CD4-positive, CD25-positive, alpha-beta regulatory T cell (primary cell): ENCODE measurements at regions not wholly inside any gene's neighbourhood (a gene's known extent, or its start where the extent isn't known, plus 50 kb on each side); places are given as distances from the start of the nearest gene placed in this dataset.

Experiments used
- ATAC-seq, 2 donors: fragments of 150-1000 bp; cut with Tn5 transposase; one replicate each; pipeline ENCODE4 v1.10.0; 2021; ENCODE audit warnings: low read depth in 2 of 2, moderate number of reproducible peaks in 2 of 2, moderate library complexity in 1 of 2
- DNase-seq, 3 donors: peaks; one replicate each; pipeline versions ENCODE4 v3.0.0 to v3.0.0-alpha.2; 2012 to 2022; ENCODE audit warnings: mixed read lengths in 1 of 3
- H3K27ac ChIP-seq: one replicate; pipeline ENCODE4 v1.7.0; 2013; ENCODE audit warnings: mild to moderate bottlenecking, low read length; ENCODE audit not compliant: insufficient read depth, poor library complexity, severe bottlenecking
- H3K27me3 ChIP-seq: one replicate; pipeline ENCODE4 v1.7.0; 2013; ENCODE audit warnings: low read length; ENCODE audit not compliant: control insufficient read depth, insufficient read depth
- H3K36me3 ChIP-seq: one replicate; pipeline ENCODE4 v1.7.0; 2013; ENCODE audit warnings: mild to moderate bottlenecking, low read length, moderate library complexity; ENCODE audit not compliant: control insufficient read depth, insufficient read depth
- H3K4me1 ChIP-seq: 2 replicates; pipeline ENCODE4 v1.7.0; 2013; ENCODE audit warnings: mild to moderate bottlenecking, low read length; ENCODE audit not compliant: insufficient read depth, control insufficient read depth, poor library complexity, severe bottlenecking
- H3K4me3 ChIP-seq: one replicate; pipeline ENCODE4 v1.7.0; 2013; ENCODE audit warnings: low read depth, mild to moderate bottlenecking, low read length, moderate library complexity
- H3K9me3 ChIP-seq, 2 experiments: 1 replicate in 1 of 2; 2 replicates in 1 of 2; pipeline ENCODE4 v1.7.0; 2013; ENCODE audit warnings: low read length in 2 of 2, mild to moderate bottlenecking in 1 of 2, moderate library complexity in 1 of 2; ENCODE audit not compliant: control insufficient read depth in 2 of 2
- H3K27ac Mint-ChIP-seq, 3 donors: one replicate each; pipeline ENCODE4 v1.8.0; 2020 to 2022; ENCODE audit warnings: mild to moderate bottlenecking in 3 of 3, mixed read lengths in 3 of 3, moderate library complexity in 2 of 3
- H3K27me3 Mint-ChIP-seq: one replicate; pipeline ENCODE4 v1.8.0; 2022; ENCODE audit warnings: mild to moderate bottlenecking, mixed read lengths
- H3K36me3 Mint-ChIP-seq: one replicate; pipeline ENCODE4 v1.8.0; 2020; ENCODE audit warnings: mixed read lengths
- H3K4me1 Mint-ChIP-seq, 4 donors: one replicate each; pipeline ENCODE4 v1.8.0; 2020 to 2022; ENCODE audit warnings: mixed read lengths in 4 of 4, mild to moderate bottlenecking in 1 of 4
- H3K4me3 Mint-ChIP-seq, 4 donors: one replicate each; pipeline ENCODE4 v1.8.0; 2020 to 2022; ENCODE audit warnings: mild to moderate bottlenecking in 4 of 4, mixed read lengths in 4 of 4, moderate library complexity in 3 of 4
- H3K9me3 Mint-ChIP-seq, 7 donors: one replicate each; pipeline ENCODE4 v1.8.0; 2020 to 2022; ENCODE audit warnings: mixed read lengths in 7 of 7, mild to moderate bottlenecking in 3 of 7, moderate library complexity in 2 of 7

DNA sequence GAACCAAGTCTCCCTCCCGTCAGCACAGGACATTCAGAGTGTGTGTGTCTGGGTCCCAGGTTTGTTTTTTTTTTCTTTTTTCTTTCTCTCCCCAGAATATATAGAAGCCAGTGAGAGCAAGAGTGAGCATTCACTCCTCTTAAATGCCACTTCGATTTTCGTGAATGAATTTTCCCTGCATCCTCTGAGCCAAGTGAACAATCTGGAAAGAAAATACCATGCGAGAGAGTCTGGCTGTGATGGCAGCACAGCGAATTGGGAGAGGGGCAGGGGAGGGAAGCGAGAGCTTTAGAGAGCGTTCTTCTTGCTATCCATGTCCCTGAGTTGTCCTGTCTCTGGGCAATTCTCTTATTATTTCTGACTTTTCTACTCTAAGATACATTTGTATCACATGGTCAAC lies 76.0 kb upstream of the RAB3GAP2 start:
- Mint-ChIP-seq H3K27ac (no peak overlapping the region), H3K4me3 (no peak overlapping the region), H3K4me1 (no peaks in the 10 kb centered on the region), H3K36me3 (no peaks in the 10 kb centered on the region), H3K27me3 (peaks cover 4% of the 10 kb centered on the region), H3K9me3 (peaks cover 0 to 2% (median 0%) of the 10 kb centered on the region in 7 donors)
- DNase-seq = no peak
- H3K27me3 ChIP-seq = no peaks in the 10 kb centered on the region
- no peaks in the 10 kb centered on the region for H3K9me3 ChIP-seq
- H3K36me3 ChIP-seq = no peaks in the 10 kb centered on the region
- no peak overlapping the region for H3K27ac ChIP-seq
- no peak for ATAC-seq
- H3K4me1 ChIP-seq = no peaks in the 10 kb centered on the region
- H3K4me3 ChIP-seq = no peak overlapping the region

DNA sequence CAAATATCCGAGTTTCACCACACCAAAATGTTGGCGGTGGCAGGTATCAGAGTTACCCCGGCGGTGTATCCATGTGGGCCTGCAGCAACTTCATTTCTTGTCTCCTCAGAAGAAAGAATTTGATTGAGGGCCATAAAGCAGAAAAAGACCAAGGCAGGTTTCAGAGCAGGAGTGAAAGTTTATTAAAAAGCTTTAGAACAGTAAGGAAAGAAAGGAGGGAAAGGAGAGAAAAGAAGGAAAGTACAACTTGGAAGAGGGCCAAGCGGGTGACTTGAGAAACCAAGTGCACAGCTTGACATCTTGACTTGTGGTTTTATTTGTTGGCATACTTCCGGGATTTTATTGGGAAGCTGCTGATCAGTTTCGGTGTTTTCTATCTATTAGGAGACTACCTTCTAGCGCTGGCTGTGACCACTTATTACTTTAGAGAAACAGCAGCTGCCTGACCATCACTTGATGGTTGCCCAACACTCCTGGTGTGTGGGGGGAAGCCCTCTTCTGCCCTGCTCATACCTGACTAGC lies 75.5 kb upstream of the RAB3GAP2 start:
- Histone ChIP-seq H3K27me3 (no peaks in the 10 kb centered on the region), H3K4me3 (no peak overlapping the region), H3K36me3 (no peaks in the 10 kb centered on the region), H3K9me3 (no peaks in the 10 kb centered on the region), H3K4me1 (no peaks in the 10 kb centered on the region), H3K27ac (no peak overlapping the region)
- Mint-ChIP-seq H3K4me3 (no peak overlapping the region), H3K9me3 (peaks cover 0 to 2% (median 0%) of the 10 kb centered on the region in 7 donors), H3K27me3 (peaks cover 4% of the 10 kb centered on the region), H3K36me3 (no peaks in the 10 kb centered on the region), H3K4me1 (no peaks in the 10 kb centered on the region), H3K27ac (no peak overlapping the region)
- ATAC-seq (no peak), DNase-seq (no peak)

DNA sequence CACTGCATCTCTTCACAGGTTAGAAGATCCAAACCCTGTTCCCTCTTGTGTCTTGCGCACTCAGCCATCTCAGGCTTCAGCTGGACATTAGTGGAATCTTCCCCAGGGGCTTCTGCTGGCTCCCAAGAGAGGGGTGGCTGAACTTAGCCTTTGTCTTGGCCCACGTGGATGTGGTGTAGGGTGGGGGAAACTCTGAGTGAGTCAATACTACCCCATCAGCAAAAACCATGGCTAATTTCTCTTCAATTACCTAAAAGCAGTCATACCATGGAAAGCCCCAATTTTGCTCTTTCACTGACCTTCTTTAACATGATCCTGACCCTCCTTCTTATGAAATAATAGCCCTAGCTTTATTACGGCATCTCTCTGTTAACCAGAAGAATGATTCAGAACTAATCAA lies 72.5 kb upstream of the RAB3GAP2 start:
- H3K36me3 Mint-ChIP-seq = no peaks in the 10 kb centered on the region
- H3K27me3 ChIP-seq = no peaks in the 10 kb centered on the region
- no peaks in the 10 kb centered on the region for H3K36me3 ChIP-seq
- no peaks in the 10 kb centered on the region for H3K9me3 Mint-ChIP-seq
- no peaks in the 10 kb centered on the region for H3K9me3 ChIP-seq
- H3K4me1 Mint-ChIP-seq = no peaks in the 10 kb centered on the region
- no peak for ATAC-seq
- no peak overlapping the region for H3K27ac Mint-ChIP-seq
- H3K27ac ChIP-seq = no peak overlapping the region
- H3K4me1 ChIP-seq = no peaks in the 10 kb centered on the region
- no peak overlapping the region for H3K4me3 ChIP-seq
- no peak overlapping the region for H3K4me3 Mint-ChIP-seq
- peaks cover 4% of the 10 kb centered on the region for H3K27me3 Mint-ChIP-seq
- no peak for DNase-seq

DNA sequence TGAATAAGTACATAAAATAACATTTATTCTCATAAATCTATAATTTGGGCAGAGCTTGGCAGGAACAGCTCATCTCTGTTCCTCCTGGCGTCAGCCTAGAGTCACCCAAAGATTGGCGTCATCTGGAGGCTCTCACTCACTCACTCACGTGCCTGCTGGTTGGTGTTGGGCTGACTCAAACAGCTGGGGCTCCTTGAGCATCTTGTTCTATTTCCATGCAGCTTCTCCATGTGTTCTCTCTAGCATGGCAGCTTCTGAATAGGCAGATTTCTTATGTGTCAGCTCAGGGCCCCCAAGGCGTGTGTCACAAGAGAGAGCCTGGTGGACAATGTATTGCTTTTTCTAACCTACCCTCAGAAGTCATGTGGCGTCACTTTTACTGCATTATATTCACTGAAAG lies 70.6 kb upstream of the RAB3GAP2 start:
- ATAC-seq (no peak), DNase-seq (no peak)
- Histone ChIP-seq H3K27ac (no peak overlapping the region), H3K36me3 (no peaks in the 10 kb centered on the region), H3K9me3 (no peaks in the 10 kb centered on the region), H3K4me3 (no peak overlapping the region), H3K27me3 (no peaks in the 10 kb centered on the region), H3K4me1 (no peaks in the 10 kb centered on the region)
- Mint-ChIP-seq H3K27me3 (peaks cover 11% of the 10 kb centered on the region), H3K9me3 (no peaks in the 10 kb centered on the region), H3K4me3 (no peak overlapping the region), H3K36me3 (no peaks in the 10 kb centered on the region), H3K4me1 (no peaks in the 10 kb centered on the region), H3K27ac (no peak overlapping the region)

DNA sequence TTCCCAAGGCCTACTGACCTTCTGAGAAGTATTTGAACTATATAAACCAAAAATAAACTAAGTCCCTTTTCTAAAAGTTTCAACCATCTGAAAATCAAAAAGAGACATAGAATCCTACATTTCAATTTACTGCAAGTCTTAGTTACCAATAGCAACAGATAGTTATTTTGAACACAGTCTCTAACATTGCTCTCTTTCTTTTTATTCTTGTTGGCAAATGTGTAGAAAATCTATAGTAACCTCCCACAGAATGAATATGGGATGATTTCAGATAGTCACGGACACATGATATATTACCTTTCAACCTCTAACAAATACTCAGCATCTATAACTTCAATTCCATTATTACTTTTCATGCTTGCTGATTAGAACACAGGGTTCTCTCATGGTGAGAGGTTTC lies 68.9 kb upstream of the RAB3GAP2 start:
- no peak for ATAC-seq
- H3K4me1 Mint-ChIP-seq = no peaks in the 10 kb centered on the region

DNA sequence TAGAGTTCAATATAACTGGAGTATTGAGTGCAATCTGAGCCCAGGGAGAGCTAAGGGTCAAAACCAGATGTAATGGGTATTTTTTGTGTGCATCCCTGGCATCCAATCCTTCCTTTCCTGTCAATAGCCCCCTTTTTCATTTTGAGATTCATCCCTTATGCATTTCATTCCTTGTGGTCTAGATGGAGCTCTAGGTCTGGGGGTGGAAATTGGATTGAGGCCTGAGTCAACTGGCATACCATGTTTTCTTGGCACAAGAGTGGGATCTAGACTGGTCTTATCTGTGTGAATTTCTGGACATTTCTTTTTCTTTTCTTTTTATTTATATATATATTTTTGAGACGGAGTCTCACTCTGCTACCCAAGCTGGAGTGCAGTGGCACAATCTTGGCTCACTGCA lies 67.3 kb upstream of the RAB3GAP2 start:
- peaks cover 2% of the 10 kb centered on the region for H3K27me3 ChIP-seq
- no peaks in the 10 kb centered on the region for H3K36me3 ChIP-seq
- Mint-ChIP-seq H3K4me3 (no peak overlapping the region), H3K4me1 (no peaks in the 10 kb centered on the region), H3K9me3 (no peaks in the 10 kb centered on the region), H3K27me3 (peaks cover 7% of the 10 kb centered on the region), H3K36me3 (no peaks in the 10 kb centered on the region), H3K27ac (no peak overlapping the region)
- no peaks in the 10 kb centered on the region for H3K9me3 ChIP-seq
- DNase-seq (no peak), ATAC-seq (no peak)
- H3K4me3 ChIP-seq = no peak overlapping the region
- no peaks in the 10 kb centered on the region for H3K4me1 ChIP-seq
- no peak overlapping the region for H3K27ac ChIP-seq

More for the DNA sequence above, 68.9 kb upstream of the RAB3GAP2 start:
- no peaks in the 10 kb centered on the region for H3K9me3 Mint-ChIP-seq
- H3K4me3 Mint-ChIP-seq = no peak overlapping the region
- no peaks in the 10 kb centered on the region for H3K36me3 Mint-ChIP-seq
- no peak for DNase-seq
- H3K27ac Mint-ChIP-seq = no peak overlapping the region
- Histone ChIP-seq H3K9me3 (no peaks in the 10 kb centered on the region), H3K36me3 (no peaks in the 10 kb centered on the region), H3K4me1 (no peaks in the 10 kb centered on the region), H3K4me3 (no peak overlapping the region), H3K27me3 (peaks cover 2% of the 10 kb centered on the region), H3K27ac (no peak overlapping the region)
- H3K27me3 Mint-ChIP-seq = peaks cover 11% of the 10 kb centered on the region

DNA sequence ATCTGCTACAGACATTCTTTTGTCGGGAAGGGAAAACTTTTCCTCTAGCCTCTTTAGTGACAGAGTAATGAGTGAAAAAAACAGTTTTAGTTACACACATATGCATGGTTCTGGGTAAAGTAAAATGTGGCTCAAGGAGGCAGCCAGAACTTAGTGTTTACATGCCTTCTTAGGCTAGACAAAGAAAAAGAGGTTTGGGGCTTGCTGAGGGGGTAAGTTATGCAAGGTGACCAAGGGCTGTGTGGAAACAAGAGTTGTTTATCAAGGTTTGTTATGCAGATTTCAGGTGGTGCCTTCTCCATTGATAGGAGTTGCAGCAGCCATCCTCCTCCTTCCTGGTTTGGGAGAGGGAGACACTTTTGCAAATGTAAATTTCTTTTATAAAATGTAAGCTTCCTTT lies 66.5 kb upstream of the RAB3GAP2 start:
- Histone ChIP-seq H3K36me3 (no peaks in the 10 kb centered on the region), H3K27me3 (peaks cover 2% of the 10 kb centered on the region), H3K4me3 (no peak overlapping the region), H3K27ac (no peak overlapping the region), H3K9me3 (no peaks in the 10 kb centered on the region), H3K4me1 (no peaks in the 10 kb centered on the region)
- Mint-ChIP-seq H3K4me3 (no peak overlapping the region), H3K27me3 (peaks cover 7% of the 10 kb centered on the region), H3K27ac (no peak overlapping the region), H3K9me3 (no peaks in the 10 kb centered on the region), H3K36me3 (no peaks in the 10 kb centered on the region), H3K4me1 (no peaks in the 10 kb centered on the region)
- ATAC-seq (no peak), DNase-seq (no peak)

DNA sequence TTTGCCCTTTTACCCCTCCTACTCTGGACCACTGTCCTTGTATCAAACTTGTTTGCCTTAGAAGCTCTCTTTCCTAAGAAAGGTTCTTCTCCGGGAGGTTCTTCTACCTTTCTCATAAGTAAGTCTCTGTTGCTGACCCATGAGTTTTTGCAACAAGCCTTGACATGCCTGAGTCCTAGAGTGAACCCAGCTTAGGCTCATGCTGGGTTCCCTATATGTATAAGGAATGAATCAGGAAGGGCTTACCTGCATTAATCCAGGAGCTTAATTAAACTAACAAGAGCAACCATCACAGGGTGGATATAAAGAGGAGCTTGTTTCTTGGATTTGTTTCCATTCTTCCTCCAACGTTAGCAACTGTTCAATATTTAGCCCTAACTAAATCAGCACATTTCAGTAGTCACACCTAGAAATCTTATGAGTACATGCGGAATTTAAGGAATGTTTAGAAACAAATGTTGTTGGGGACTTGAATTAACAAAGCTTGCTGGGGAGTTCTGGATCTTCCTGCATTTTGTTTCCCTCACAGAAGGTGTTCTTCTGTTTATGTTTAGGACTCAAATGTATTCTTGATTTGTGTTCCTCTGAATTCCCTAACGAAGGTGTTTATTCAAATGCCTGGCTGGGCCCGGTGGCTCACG lies 64.3 kb upstream of the RAB3GAP2 start:
- no peak overlapping the region for H3K27ac Mint-ChIP-seq
- Histone ChIP-seq H3K36me3 (no peaks in the 10 kb centered on the region), H3K4me3 (no peak overlapping the region), H3K4me1 (no peaks in the 10 kb centered on the region), H3K27ac (no peak overlapping the region), H3K27me3 (peaks cover 2% of the 10 kb centered on the region), H3K9me3 (no peaks in the 10 kb centered on the region)
- ATAC-seq = no peak
- peaks cover 12% of the 10 kb centered on the region for H3K27me3 Mint-ChIP-seq
- H3K4me1 Mint-ChIP-seq = no peaks in the 10 kb centered on the region
- H3K4me3 Mint-ChIP-seq = no peak overlapping the region
- no peaks in the 10 kb centered on the region for H3K36me3 Mint-ChIP-seq
- no peak for DNase-seq
- H3K9me3 Mint-ChIP-seq = peaks cover 0 to 2% (median 0%) of the 10 kb centered on the region in 7 donors
